ENCODE measurements at regions not wholly inside any gene's neighbourhood (a gene's known extent, or its start where the extent isn't known, plus 50 kb on each side); places are given as distances from the start of the nearest gene placed in this dataset.

DNA sequence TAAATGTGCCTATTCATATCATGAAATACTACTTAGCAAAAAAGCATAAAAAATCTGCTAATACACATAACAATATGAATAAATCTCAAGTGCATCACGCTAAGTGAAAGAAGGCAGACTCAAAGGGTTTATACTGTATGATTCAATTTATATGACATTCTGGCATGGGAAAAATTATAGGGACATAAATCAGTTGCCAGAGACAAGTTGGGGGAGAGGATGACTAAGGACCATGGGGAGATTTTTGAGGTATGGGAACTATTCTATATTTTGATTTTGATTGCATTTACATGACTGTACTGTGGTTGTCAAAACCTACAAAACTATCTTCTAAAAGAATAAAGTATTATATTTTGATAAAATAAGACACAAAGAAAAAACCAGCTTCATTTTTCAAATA is 650.3 kb upstream of the NR5A2 start:
- in situ Hi-C loops (cut with HindIII; ENCODE audit: low sequenced_read_pairs), result no loop called here

DNA sequence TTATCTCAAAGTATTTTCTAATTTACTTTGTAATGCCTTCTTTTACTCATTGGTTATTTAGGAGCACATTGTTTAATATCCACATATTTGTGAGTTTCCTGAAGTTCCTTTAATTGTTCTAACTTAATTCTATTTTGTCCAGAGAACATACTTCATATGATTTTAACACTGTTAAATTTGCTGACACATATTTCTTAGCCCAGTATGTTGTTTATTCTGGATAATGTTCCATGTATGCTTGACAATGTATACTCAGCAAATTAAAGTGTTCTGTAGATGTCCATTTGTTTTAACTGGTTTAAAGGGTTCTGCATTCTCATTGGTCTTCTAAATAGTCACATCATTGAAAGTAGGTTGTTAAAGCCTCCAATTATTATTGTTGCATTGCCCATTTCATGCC is 643.7 kb upstream of the NR5A2 start:
- in situ Hi-C loops (cut with HindIII; ENCODE audit: low sequenced_read_pairs), result no loop called here

DNA sequence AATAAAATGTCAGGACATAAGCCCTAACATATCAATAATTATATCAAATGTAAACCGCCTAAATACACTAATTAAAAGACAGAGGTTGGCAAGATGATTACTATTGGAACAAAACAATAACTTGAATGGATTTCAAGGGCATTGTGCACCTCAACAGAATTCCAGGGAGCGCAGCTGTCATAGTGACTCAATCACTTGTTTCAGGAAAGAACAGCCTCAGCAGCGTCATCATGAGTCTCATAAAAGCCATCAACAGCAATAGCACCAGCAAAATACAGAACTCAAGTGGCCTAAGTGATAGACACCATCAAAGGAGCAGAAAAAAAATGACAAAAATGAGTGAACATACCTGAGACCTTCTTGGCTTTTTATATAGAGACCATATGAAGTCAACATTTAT is 632.7 kb upstream of the NR5A2 start:
- in situ Hi-C loops (cut with HindIII; ENCODE audit: low sequenced_read_pairs), result no loop called here

DNA sequence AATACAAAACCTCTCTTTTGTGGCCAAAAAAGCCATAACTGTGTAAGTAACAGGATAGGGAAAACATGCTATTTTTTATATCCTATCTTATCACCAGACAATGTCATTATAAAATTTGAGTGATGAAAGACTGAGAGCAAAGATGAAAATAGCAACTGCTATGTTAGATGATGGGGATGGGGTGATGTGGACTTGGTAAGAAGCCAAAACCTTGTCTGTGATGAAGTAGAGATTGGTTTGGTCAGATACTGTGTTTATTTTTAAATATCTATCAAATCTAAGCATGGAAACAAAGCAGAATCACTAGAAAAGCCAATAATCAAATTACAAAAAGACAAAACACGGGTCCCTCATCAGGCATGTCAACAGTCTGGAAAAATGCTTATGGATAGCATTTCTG is 631.1 kb upstream of the NR5A2 start:
- in situ Hi-C loops (cut with HindIII; ENCODE audit: low sequenced_read_pairs), result no loop called here

DNA sequence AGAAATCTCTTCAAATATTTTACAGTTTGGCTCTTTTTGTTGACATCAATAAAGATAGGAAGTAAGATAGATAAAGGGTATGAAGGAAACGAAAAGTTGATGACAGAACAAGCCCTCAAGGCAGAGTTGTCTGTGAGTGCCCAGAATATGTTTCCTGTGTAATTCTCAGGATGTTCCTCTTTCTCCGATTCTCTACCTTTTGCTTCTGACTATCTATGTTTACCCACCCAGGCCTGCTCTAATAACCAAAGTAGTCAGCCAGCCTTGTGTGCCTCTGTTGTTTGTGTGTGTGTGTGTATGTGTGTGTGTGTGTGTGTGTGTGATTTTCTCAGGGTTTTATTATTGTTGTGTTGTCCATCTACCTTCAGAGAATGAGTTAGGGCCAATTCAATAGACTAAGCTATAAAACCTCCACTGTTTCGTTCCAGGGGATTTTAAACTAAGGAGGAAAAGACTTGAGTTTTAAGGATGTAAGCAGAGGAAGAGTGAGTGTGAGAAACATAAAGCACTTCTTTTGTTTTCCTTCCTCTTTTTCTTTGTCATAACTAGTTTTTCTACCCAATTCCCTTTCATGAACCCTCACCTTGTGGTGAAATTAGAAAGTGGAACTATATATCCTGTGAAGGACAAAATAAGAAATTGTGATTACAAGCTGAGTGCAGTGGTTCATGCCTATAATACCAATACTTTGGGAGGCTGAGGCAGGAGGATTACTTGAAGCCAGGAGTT is 627.4 kb upstream of the NR5A2 start:
- in situ Hi-C loops (cut with HindIII; ENCODE audit: low sequenced_read_pairs), result no loop called here

DNA sequence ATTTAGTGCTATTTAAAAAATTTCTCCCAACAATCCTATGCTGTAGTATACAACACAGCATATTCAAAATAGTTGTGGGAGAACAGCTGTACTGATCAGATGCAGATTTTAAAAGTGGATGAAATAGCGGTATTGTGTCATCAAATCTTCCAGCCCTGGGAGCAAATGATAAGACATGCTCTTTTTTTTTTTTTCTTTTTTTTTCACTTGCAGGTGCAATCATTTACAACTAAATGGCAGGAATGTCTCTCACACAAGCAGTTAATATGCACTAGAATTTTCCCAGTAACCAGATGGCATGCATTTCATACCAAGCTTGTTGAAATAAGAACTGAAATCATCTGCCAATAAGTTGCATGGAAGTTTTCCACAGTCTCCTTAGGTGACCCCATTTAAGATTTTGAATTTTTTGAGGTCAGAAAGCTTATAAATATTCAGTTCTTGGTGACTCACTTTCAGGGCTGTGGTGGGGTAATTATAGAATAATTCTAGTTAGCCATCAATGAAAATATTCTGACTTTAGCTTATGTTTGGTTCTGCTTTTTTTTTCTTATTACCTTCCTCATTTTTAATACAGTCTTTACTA is 623.9 kb upstream of the NR5A2 start:
- in situ Hi-C loops (cut with HindIII; ENCODE audit: low sequenced_read_pairs), result no loop called here

DNA sequence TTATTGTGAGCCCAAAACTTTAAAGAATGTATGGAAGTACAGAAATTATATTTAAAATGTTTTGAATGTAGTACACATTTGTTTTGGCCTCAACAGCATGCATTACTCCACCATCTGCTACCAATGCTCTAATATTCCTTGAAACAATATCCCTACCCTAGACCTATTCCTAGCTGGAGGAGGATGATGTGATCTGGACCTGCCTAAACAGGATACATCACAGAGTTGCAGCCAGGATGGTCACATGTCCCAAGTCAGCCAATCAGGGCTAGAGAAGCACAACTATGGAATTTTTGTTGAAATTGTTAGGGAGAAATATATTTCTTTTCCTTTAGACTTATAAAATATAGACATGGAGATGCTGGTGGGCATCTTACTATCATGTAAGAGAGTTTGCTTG is 623.3 kb upstream of the NR5A2 start:
- in situ Hi-C loops (cut with HindIII; ENCODE audit: low sequenced_read_pairs), result no loop called here

DNA sequence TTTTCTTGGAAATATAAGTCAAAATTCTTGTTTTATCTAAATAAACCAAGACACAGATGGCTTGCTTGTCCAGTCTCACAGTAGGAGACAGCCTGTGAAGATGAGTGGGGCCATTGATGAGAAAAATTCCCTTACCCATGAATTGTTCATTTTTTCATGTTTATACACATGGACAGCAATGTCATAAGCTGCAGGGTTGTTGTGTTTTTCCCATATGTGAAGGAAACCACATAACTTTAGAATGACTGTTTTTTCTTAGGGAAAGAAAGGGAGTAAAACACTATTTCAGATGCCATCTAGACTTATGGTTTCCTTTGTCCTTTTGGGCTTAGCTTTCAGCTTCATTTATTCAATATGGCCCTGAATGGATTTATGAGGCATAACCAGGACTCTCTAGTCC is 622.5 kb upstream of the NR5A2 start:
- in situ Hi-C loops (cut with HindIII; ENCODE audit: low sequenced_read_pairs), result no loop called here

DNA sequence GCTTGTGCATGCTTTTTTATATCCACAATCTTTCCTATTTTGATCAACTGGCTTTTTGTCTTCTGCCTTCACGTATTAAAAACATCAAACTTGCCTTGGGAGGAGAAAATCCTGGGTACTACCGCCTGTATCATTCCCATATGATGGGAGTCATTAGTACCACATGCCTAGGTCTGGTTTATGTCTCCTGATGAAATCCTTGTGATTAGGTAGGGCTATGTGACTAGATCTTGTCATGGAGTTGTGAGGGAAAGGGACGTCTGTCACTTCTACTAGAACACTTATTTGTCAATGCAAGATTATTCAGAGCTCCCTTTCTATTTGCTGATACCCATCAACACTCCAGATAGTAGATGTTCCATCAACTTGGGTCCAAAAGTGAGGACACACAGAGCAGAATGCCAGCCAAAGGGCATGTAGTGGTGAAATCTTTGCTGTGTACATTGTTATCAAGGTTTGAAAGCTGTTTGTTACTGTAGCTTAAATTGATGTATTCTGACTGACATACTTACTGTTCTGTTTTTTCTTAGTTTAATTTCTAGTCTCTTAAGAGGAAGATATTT is 621.8 kb upstream of the NR5A2 start:
- in situ Hi-C loops (cut with HindIII; ENCODE audit: low sequenced_read_pairs), result no loop called here

DNA sequence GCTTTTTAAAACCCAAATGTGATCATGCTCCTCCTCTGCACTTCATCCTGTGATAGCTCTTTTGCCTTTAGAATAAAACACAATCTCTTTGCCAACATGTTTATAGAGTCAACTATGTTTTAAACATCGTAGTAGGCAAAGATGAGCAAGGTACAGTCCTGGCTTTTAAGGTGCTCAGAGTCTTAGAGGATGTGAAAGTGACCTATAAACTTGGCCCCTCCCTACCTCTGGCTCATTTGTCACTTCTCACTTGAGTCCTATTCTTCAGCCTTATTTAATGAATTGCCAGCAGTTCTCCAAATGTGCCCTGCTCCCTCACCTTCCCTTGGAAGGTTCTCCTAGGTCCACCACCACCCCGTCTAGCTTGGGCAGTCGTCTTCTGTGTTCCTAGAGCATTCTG is 617.0 kb upstream of the NR5A2 start:
- in situ Hi-C loops (cut with HindIII; ENCODE audit: low sequenced_read_pairs), result no loop called here

DNA sequence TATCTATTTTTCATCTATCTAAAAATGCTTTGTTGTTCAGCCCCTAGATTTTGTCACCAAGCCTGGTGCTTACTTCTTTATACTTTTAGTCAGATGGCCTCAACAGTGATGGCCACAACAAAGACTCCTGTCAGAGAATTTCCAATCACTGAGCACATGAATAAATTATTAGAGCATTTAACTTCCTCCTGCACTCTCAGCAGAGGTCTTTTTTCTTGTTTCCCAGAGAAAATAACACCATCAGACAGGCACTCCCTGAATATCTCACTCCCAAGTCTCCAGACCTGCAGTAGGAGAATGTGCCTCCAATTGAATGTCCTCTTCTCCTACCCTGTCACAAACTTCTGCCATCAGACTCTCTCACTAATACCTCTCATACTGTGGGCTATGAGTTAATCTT is 616.0 kb upstream of the NR5A2 start:
- in situ Hi-C loops (cut with HindIII; ENCODE audit: low sequenced_read_pairs), result no loop called here

DNA sequence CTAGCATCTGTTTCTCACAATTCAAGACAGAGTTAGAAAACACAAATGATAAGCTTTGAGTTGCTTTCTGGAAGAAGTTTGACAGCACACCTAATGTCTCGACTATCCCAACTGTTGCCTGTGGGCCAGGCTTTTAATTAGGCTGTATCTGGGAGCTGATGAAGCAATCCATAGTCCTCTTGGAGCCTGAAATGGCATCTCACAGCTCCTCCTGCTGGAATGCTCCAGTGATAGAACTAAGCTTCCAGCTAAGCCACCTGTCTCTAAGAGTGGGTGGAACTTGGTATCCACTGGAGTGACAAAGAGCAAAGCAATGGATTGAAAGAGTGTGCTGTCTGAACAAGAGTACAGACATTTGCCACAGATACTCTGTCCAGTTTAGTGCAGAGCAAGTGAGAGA is 605.3 kb upstream of the NR5A2 start:
- in situ Hi-C loops (cut with HindIII; ENCODE audit: low sequenced_read_pairs), result no loop called here

DNA sequence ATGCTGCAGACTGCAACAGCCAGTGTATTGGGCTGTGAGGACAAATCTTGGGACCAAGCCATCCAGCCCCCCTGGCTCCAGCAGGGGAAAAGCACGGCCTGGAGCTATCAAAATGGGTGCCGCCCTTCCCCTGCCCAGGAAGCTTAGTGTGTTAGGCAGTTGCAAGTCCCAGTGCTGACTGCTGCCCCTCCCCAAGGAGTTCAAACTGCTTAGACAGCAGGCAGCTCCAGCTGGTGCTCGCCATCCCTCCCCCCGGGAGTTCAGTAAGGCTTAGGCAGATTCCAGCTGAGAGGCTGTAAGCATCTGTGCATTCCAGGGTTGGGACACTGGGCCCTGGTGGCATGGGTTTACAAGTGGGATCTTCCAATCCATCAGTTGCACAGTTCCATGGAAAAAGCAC is 579.6 kb upstream of the NR5A2 start:
- in situ Hi-C loops (cut with HindIII; ENCODE audit: low sequenced_read_pairs), result no loop called here

DNA sequence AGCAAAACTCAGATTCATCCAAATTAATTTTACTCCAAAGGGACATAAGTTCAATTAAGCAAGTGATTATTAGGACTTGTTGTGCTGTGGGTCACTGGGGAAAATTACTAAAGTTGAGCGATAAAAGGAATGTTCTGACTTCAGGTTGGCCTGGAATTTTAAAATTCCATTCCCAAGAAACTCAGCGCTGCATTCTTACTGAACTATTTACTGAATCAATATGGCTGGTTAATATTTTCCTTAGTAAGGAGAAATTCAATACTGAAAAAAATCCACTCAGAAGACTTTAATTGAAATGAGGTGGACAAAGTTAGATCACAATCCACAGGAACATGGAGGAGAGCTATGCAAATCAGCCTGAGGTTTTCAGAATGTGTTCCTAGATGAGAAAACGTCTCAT is 578.9 kb upstream of the NR5A2 start:
- in situ Hi-C loops (cut with HindIII; ENCODE audit: low sequenced_read_pairs), result no loop called here

DNA sequence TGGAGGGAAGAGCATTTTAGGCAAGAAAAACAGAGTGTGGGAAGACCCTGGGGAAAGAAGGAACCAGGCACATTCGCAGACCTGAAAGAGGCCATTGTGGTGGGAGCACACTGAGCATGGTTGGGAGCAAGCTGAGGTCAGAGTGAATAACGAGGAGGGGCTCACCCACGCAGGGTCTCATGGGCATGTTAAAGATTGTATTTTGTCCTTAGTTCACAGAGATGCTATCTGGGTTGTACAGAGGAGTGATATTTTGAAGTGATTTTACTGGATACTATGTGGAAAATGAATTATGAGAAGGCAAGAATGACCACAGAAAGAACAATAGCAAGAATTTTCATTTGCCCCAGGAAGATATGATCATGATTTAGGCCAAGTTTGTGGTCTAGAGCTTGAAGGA is 578.3 kb upstream of the NR5A2 start:
- in situ Hi-C loops (cut with HindIII; ENCODE audit: low sequenced_read_pairs), result no loop called here

DNA sequence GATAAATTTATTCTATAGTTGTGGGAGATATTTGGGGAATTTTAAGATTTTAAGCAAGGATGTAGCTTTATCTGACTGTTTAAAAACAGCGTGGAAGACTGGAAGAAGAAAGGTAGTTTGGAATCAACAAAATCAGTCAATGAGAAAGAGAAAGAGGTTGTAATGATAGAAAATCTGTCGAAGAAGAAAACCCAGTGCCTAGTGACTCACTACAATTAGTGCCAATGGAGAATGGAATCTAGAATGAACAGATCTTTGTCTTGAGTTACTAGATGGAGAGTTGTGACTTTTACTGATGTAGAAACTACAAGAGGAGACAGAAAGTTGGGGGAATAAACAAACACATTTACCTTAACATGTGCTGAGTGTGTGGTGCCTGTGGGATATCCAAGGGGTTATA is 577.8 kb upstream of the NR5A2 start:
- in situ Hi-C loops (cut with HindIII; ENCODE audit: low sequenced_read_pairs), result no loop called here

DNA sequence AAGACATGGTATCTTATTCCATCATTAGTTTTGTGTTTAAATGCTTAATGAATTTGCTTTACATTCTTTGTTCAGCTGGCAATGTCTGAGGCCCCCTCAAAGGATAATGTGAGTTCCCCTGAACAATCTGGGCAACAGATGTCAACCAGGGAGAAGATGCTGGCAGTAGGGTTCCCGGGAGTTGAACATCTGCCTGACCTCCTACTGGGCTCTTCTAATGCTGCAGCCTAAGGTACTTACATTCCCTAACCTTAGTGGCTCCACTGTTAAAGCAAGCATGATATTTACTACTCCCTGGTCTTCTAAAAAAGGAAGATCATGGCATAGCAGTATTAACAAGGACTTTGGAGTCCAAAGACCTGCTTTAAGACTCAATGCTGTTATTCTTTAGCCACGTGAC is 574.9 kb upstream of the NR5A2 start:
- in situ Hi-C loops (cut with HindIII; ENCODE audit: low sequenced_read_pairs), result no loop called here

DNA sequence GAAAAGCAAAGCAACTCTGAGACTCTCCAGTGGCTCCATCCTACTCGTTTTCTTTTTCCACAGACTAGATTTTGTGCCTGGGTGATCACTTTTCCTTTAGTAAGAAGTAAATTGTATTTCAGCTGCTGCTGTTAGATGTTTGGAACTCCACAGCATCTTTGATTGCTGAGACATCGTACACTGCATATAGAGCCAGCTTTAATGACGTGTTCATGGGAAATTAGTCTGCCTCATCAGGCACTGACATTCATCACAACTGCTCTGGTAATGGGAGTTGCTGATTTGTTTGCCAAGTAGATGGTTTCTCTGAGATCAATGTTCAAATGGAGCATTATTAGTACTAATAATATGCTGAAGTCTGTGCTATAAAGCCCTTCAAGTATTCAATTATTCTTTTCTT is 573.8 kb upstream of the NR5A2 start:
- in situ Hi-C loops (cut with HindIII; ENCODE audit: low sequenced_read_pairs), result no loop called here

DNA sequence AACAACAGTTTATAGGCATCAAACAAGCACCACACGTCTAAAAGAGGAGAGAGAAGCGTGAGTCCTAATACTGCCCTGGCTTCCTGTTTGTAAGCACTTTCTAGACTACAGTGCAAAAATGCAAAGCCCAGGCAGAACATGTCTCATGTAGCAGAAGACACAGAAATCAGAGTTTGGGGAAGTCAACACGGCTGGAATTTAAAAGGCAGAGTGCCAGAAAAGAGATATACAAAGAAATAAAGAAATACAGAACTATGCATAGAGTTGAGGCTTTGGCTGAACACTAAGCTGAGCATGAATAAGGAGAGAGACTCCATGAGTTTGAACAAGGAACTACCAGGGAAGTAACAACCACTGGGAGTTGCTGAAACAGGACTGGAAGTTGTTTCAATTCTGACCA is 566.6 kb upstream of the NR5A2 start:
- in situ Hi-C loops (cut with HindIII; ENCODE audit: low sequenced_read_pairs), result no loop called here

DNA sequence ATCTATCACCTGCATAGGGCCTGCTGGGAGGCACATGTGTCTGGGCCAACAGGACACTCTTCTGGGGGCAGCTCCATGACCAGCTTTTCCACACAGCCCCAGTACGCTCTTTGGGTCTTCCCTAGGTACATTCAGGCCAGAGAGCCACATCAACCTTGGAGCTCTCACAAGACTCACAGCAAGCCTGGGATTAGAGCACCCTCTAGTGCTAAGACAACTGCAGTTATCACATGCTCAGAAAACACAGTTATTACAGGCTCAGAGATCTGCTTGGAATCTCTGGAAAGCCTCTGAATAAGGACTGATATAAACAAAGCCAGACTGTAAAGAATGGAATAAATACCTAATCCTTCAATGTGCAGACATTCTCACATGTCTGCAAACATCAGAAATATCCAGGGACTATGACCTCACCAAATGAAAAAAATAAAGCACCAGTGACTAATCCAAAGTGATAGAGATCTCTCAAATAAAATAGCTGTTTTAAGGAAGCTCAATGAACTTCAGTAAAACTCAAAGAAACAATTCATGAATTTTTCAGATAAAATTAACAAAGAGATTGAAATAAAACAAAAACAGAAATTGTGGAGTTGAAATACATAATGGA is 563.9 kb upstream of the NR5A2 start:
- in situ Hi-C loops (cut with HindIII; ENCODE audit: low sequenced_read_pairs), result no loop called here

DNA sequence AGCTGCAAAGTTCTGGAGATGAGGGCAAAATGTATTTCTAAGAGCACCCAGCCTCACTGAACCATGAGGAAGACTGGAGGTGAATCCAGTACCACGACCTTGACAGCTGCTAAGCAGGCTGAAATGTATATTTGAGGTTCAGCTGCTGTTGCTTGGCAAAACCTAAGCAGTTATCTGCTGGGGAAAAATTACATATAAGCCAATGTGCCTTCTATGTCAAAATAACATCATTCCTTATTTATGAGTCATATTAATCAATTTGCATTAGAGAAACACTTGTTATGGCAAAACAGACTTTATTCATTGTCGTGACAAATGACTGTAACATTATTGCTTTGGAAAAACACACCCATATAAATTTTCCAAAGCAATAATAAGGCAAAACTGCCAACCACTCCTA is 560.5 kb upstream of the NR5A2 start:
- in situ Hi-C loops (cut with HindIII; ENCODE audit: low sequenced_read_pairs), result no loop called here

DNA sequence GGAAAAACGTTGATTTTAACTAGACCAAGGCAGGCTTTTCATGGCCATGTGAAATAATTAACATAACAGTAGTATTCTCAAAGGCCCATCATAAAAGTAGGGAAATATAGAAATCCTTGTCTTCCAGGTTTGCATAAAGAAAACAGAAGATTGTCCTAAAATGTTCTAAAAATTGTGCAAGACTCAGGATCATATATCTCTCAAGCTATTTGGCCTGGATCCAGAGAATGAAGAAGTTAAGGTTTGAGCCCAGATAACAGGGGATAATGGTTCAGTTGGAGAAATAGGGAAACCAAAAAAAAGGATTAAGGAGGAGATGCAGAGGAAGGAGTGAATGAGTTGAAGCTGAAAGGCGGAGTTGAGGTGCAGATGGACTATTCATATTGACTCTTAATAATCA is 555.5 kb upstream of the NR5A2 start:
- in situ Hi-C loops (cut with HindIII; ENCODE audit: low sequenced_read_pairs), result no loop called here
